ENCODE measurements at regions not wholly inside any gene's neighbourhood (a gene's known extent, or its start where the extent isn't known, plus 50 kb on each side); places are given as distances from the start of the nearest gene placed in this dataset.

- no peaks in the 10 kb centered on the region for H3K27me3 ChIP-seq (replicated peaks in 1 of 2; ENCODE audit: control insufficient read depth in 2 of 2, extremely low read depth in 1 of 2, insufficient read depth in 2 of 2, low read length in 1 of 2)
- Mint-ChIP-seq H3K27me3 (peaks cover 0 to 12% of the 10 kb centered on the region in 2 donors), H3K36me3 (no peaks in the 10 kb centered on the region), H3K4me1 (no peaks in the 10 kb centered on the region), H3K4me3 (no peak overlapping the region), H3K9me3 (no peaks in the 10 kb centered on the region), H3K27ac (no peak overlapping the region)
- no peaks in the 10 kb centered on the region for H3K36me3 ChIP-seq (ENCODE audit: control insufficient read depth in 2 of 2, extremely low read depth in 1 of 2, insufficient read depth in 1 of 2, low read length in 1 of 2)
- no CpG with 5 or more reads among the region's 1 CpG for WGBS (ENCODE audit: insufficient coverage)
- H3K4me1 ChIP-seq (ENCODE audit: control insufficient read depth in 1 of 2, extremely low read depth in 1 of 2, insufficient read depth in 2 of 2, low read length in 2 of 2) = no peaks in the 10 kb centered on the region
- H3K4me3 ChIP-seq (ENCODE audit: control insufficient read depth in 1 of 2, extremely low read depth in 1 of 2, low read length in 1 of 2) = no peak overlapping the region
- no peak overlapping the region for H3K27ac ChIP-seq (ENCODE audit: low read length)
- DNase-seq (no peak), ATAC-seq (replicated peaks in 1 of 4) (no peak)
- CTCF ChIA-PET = no interaction called here
- POLR2A ChIA-PET = no interaction called here
- H3K9me3 ChIP-seq = no peaks in the 10 kb centered on the region
Observed at GRCh38 chr1:88101041-88101440, 583.0 kb upstream of the PKN2 start.

GRCh38 chr1:88104236-88104635, 579.8 kb upstream of the PKN2 start:
- Mint-ChIP-seq H3K36me3 (no peaks in the 10 kb centered on the region), H3K27me3 (peaks cover 0 to 4% of the 10 kb centered on the region in 2 donors), H3K27ac (no peak overlapping the region), H3K4me1 (no peaks in the 10 kb centered on the region), H3K4me3 (no peak overlapping the region), H3K9me3 (no peaks in the 10 kb centered on the region)
- WGBS (ENCODE audit: insufficient coverage) = no CpG with 5 or more reads among the region's 1 CpG
- no peaks in the 10 kb centered on the region for H3K36me3 ChIP-seq (ENCODE audit: control insufficient read depth in 2 of 2, extremely low read depth in 1 of 2, insufficient read depth in 1 of 2, low read length in 1 of 2)
- ATAC-seq (replicated peaks in 1 of 4) (no peak), DNase-seq (no peak)
- H3K4me1 ChIP-seq (ENCODE audit: control insufficient read depth in 1 of 2, extremely low read depth in 1 of 2, insufficient read depth in 2 of 2, low read length in 2 of 2) = no peaks in the 10 kb centered on the region
- H3K27me3 ChIP-seq (replicated peaks in 1 of 2; ENCODE audit: control insufficient read depth in 2 of 2, extremely low read depth in 1 of 2, insufficient read depth in 2 of 2, low read length in 1 of 2) = no peaks in the 10 kb centered on the region
- ChIA-PET CTCF (interaction anchor here in 1 of 2 donors (1.0 kb wide), 1 partner anchor 976 kb away, joined by 4 read pairs; no protein-coding TSS in a partner anchor), POLR2A (no interaction called here)
- H3K4me3 ChIP-seq (ENCODE audit: control insufficient read depth in 1 of 2, extremely low read depth in 1 of 2, low read length in 1 of 2) = no peak overlapping the region
- no peak overlapping the region for H3K27ac ChIP-seq (ENCODE audit: low read length)
- H3K9me3 ChIP-seq = no peaks in the 10 kb centered on the region

- CTCF ChIA-PET = no interaction called here
- H3K36me3 Mint-ChIP-seq = no peaks in the 10 kb centered on the region
- H3K27ac Mint-ChIP-seq = no peak overlapping the region
- Histone ChIP-seq H3K27ac (ENCODE audit: low read length) (no peak overlapping the region), H3K27me3 (replicated peaks in 1 of 2; ENCODE audit: control insufficient read depth in 2 of 2, extremely low read depth in 1 of 2, insufficient read depth in 2 of 2, low read length in 1 of 2) (no peaks in the 10 kb centered on the region), H3K4me3 (ENCODE audit: control insufficient read depth in 1 of 2, extremely low read depth in 1 of 2, low read length in 1 of 2) (no peak overlapping the region), H3K4me1 (ENCODE audit: control insufficient read depth in 1 of 2, extremely low read depth in 1 of 2, insufficient read depth in 2 of 2, low read length in 2 of 2) (no peaks in the 10 kb centered on the region), H3K9me3 (no peaks in the 10 kb centered on the region), H3K36me3 (ENCODE audit: control insufficient read depth in 2 of 2, extremely low read depth in 1 of 2, insufficient read depth in 1 of 2, low read length in 1 of 2) (no peaks in the 10 kb centered on the region)
- no peak for ATAC-seq (replicated peaks in 1 of 4)
- H3K27me3 Mint-ChIP-seq = peaks cover 0 to 4% of the 10 kb centered on the region in 2 donors
- no peaks in the 10 kb centered on the region for H3K9me3 Mint-ChIP-seq
- no peak overlapping the region for H3K4me3 Mint-ChIP-seq
- POLR2A ChIA-PET = no interaction called here
- WGBS (ENCODE audit: insufficient coverage) = 80% methylated on average over 1 of the region's 2 CpGs
- no peaks in the 10 kb centered on the region for H3K4me1 Mint-ChIP-seq
- no peak for DNase-seq
Observed at GRCh38 chr1:88104886-88105285, 579.2 kb upstream of the PKN2 start.

GRCh38 chr1:88111816-88112215, 572.3 kb upstream of the PKN2 start:
- POLR2A ChIA-PET = no interaction called here
- WGBS (ENCODE audit: insufficient coverage) = no CpG with 5 or more reads among the region's 3 CpGs
- H3K27me3 Mint-ChIP-seq = no peaks in the 10 kb centered on the region
- no peaks in the 10 kb centered on the region for H3K4me1 ChIP-seq (ENCODE audit: control insufficient read depth in 1 of 2, extremely low read depth in 1 of 2, insufficient read depth in 2 of 2, low read length in 2 of 2)
- no peaks in the 10 kb centered on the region for H3K36me3 Mint-ChIP-seq
- H3K4me3 ChIP-seq (ENCODE audit: control insufficient read depth in 1 of 2, extremely low read depth in 1 of 2, low read length in 1 of 2) = no peak overlapping the region
- no peaks in the 10 kb centered on the region for H3K9me3 ChIP-seq
- DNase-seq (no peak), ATAC-seq (replicated peaks in 1 of 4) (no peak)
- CTCF ChIA-PET = no interaction called here
- no peak overlapping the region for H3K4me3 Mint-ChIP-seq
- H3K9me3 Mint-ChIP-seq = no peaks in the 10 kb centered on the region
- no peak overlapping the region for H3K27ac ChIP-seq (ENCODE audit: low read length)
- no peaks in the 10 kb centered on the region for H3K36me3 ChIP-seq (ENCODE audit: control insufficient read depth in 2 of 2, extremely low read depth in 1 of 2, insufficient read depth in 1 of 2, low read length in 1 of 2)
- H3K27me3 ChIP-seq (replicated peaks in 1 of 2; ENCODE audit: control insufficient read depth in 2 of 2, extremely low read depth in 1 of 2, insufficient read depth in 2 of 2, low read length in 1 of 2) = no peaks in the 10 kb centered on the region
- no peak overlapping the region for H3K27ac Mint-ChIP-seq
- no peaks in the 10 kb centered on the region for H3K4me1 Mint-ChIP-seq

- peaks cover 0 to 3% (median 0%) of the 10 kb centered on the region in 3 donors for H3K9me3 Mint-ChIP-seq
- H3K4me3 Mint-ChIP-seq = no peak overlapping the region
- no peaks in the 10 kb centered on the region for H3K27me3 ChIP-seq (replicated peaks in 1 of 2; ENCODE audit: control insufficient read depth in 2 of 2, extremely low read depth in 1 of 2, insufficient read depth in 2 of 2, low read length in 1 of 2)
- H3K27ac Mint-ChIP-seq = no peak overlapping the region
- CTCF ChIA-PET = no interaction called here
- H3K4me1 Mint-ChIP-seq = no peaks in the 10 kb centered on the region
- no peak for DNase-seq
- H3K27ac ChIP-seq (ENCODE audit: low read length) = no peak overlapping the region
- no peaks in the 10 kb centered on the region for H3K36me3 ChIP-seq (ENCODE audit: control insufficient read depth in 2 of 2, extremely low read depth in 1 of 2, insufficient read depth in 1 of 2, low read length in 1 of 2)
- H3K27me3 Mint-ChIP-seq = no peaks in the 10 kb centered on the region
- no peaks in the 10 kb centered on the region for H3K36me3 Mint-ChIP-seq
- POLR2A ChIA-PET = no interaction called here
- no peak for ATAC-seq (replicated peaks in 1 of 4)
- WGBS (ENCODE audit: insufficient coverage) = 83% methylated on average over 1 of the region's 4 CpGs
- H3K4me1 ChIP-seq (ENCODE audit: control insufficient read depth in 1 of 2, extremely low read depth in 1 of 2, insufficient read depth in 2 of 2, low read length in 2 of 2) = no peaks in the 10 kb centered on the region
- no peak overlapping the region for H3K4me3 ChIP-seq (ENCODE audit: control insufficient read depth in 1 of 2, extremely low read depth in 1 of 2, low read length in 1 of 2)
- H3K9me3 ChIP-seq = no peaks in the 10 kb centered on the region
Observed at GRCh38 chr1:88117597-88117996, 566.5 kb upstream of the PKN2 start.

- 67% methylated on average over 1 of the region's 6 CpGs for WGBS (ENCODE audit: insufficient coverage)
- H3K4me1 Mint-ChIP-seq = no peaks in the 10 kb centered on the region
- Histone ChIP-seq H3K4me3 (ENCODE audit: control insufficient read depth in 1 of 2, extremely low read depth in 1 of 2, low read length in 1 of 2) (no peak overlapping the region), H3K27me3 (replicated peaks in 1 of 2; ENCODE audit: control insufficient read depth in 2 of 2, extremely low read depth in 1 of 2, insufficient read depth in 2 of 2, low read length in 1 of 2) (no peaks in the 10 kb centered on the region), H3K27ac (ENCODE audit: low read length) (no peak overlapping the region), H3K4me1 (ENCODE audit: control insufficient read depth in 1 of 2, extremely low read depth in 1 of 2, insufficient read depth in 2 of 2, low read length in 2 of 2) (no peaks in the 10 kb centered on the region), H3K9me3 (no peaks in the 10 kb centered on the region), H3K36me3 (ENCODE audit: control insufficient read depth in 2 of 2, extremely low read depth in 1 of 2, insufficient read depth in 1 of 2, low read length in 1 of 2) (no peaks in the 10 kb centered on the region)
- no peak overlapping the region for H3K4me3 Mint-ChIP-seq
- no peak for ATAC-seq (replicated peaks in 1 of 4)
- POLR2A ChIA-PET = no interaction called here
- DNase-seq = no peak
- H3K27me3 Mint-ChIP-seq = no peaks in the 10 kb centered on the region
- H3K9me3 Mint-ChIP-seq = peaks cover 0 to 3% (median 0%) of the 10 kb centered on the region in 3 donors
- no peaks in the 10 kb centered on the region for H3K36me3 Mint-ChIP-seq
- CTCF ChIA-PET = no interaction called here
- H3K27ac Mint-ChIP-seq = no peak overlapping the region
Observed at GRCh38 chr1:88118176-88118845, 565.8 kb upstream of the PKN2 start.

- ATAC-seq (replicated peaks in 1 of 4) = no peak
- POLR2A ChIA-PET = no interaction called here
- H3K36me3 Mint-ChIP-seq = no peaks in the 10 kb centered on the region
- no peaks in the 10 kb centered on the region for H3K4me1 Mint-ChIP-seq
- Histone ChIP-seq H3K4me1 (ENCODE audit: control insufficient read depth in 1 of 2, extremely low read depth in 1 of 2, insufficient read depth in 2 of 2, low read length in 2 of 2) (no peaks in the 10 kb centered on the region), H3K36me3 (ENCODE audit: control insufficient read depth in 2 of 2, extremely low read depth in 1 of 2, insufficient read depth in 1 of 2, low read length in 1 of 2) (no peaks in the 10 kb centered on the region), H3K9me3 (no peaks in the 10 kb centered on the region), H3K27ac (ENCODE audit: low read length) (no peak overlapping the region), H3K4me3 (ENCODE audit: control insufficient read depth in 1 of 2, extremely low read depth in 1 of 2, low read length in 1 of 2) (no peak overlapping the region), H3K27me3 (replicated peaks in 1 of 2; ENCODE audit: control insufficient read depth in 2 of 2, extremely low read depth in 1 of 2, insufficient read depth in 2 of 2, low read length in 1 of 2) (no peaks in the 10 kb centered on the region)
- WGBS (ENCODE audit: insufficient coverage) = no CpG with 5 or more reads among the region's 1 CpG
- H3K27ac Mint-ChIP-seq = no peak overlapping the region
- H3K9me3 Mint-ChIP-seq = peaks cover 0 to 3% (median 0%) of the 10 kb centered on the region in 3 donors
- CTCF ChIA-PET = no interaction called here
- no peak for DNase-seq
- H3K4me3 Mint-ChIP-seq = no peak overlapping the region
- H3K27me3 Mint-ChIP-seq = no peaks in the 10 kb centered on the region
Observed at GRCh38 chr1:88124614-88125013, 559.5 kb upstream of the PKN2 start.
